Endothelial cell of umbilical vein (primary cell): ENCODE measurements at regions not wholly inside any gene's neighbourhood (a gene's known extent, or its start where the extent isn't known, plus 50 kb on each side); places are given as distances from the start of the nearest gene placed in this dataset.

Experiments used
- BruUV-seq: library from RNA; stranded (reverse); fragments of 400-500 nt; replicated peaks from 2 replicates; lab custom pipeline; 2021; lab: Mats Ljungman, UMichigan
- CTCF ChIA-PET: fragments of 300-600, 350-600 bp; sonication (Branson Sonifier 250); formaldehyde crosslinking; loops from one replicate; lab custom pipeline; 2021; ENCODE audit warnings: antibody characterized with exemption, inconsistent platforms; lab: Charles Lee
- POLR2A ChIA-PET: fragments of 300-600, 350-600 bp; sonication (Branson Sonifier 250); formaldehyde crosslinking; loops from one replicate; lab custom pipeline; 2021; ENCODE audit warnings: antibody characterized with exemption, inconsistent platforms; lab: Charles Lee
- DNase-seq: peaks from one replicate; pipeline ENCODE4 v3.0.0-alpha.2; 2011; ENCODE audit warnings: low read depth, low spot score
- FAIRE-seq: peaks from 2 replicates; lab custom pipeline; 2011; peaks lifted over from hg19 to GRCh38; lab: Jason Lieb, UNC
- H2AFZ ChIP-seq: 2 replicates; pipeline ENCODE4 v1.6.0; 2012; ENCODE audit warnings: low read depth, low read length, control low read depth, inconsistent platforms
- H3K27ac ChIP-seq: 2 replicates; pipeline ENCODE4 v1.5.1; 2011; ENCODE audit warnings: low read depth, mild to moderate bottlenecking, control low read depth, low read length, moderate library complexity; ENCODE audit not compliant: insufficient read depth
- H3K27me3 ChIP-seq, 2 experiments: 2 replicates each; pipeline versions ENCODE4 v1.6.0 to v1.6.1; 2011; ENCODE audit warnings: low read length in 2 of 2, mixed read lengths in 1 of 2; ENCODE audit not compliant: control insufficient read depth in 2 of 2, insufficient read depth in 2 of 2
- H3K36me3 ChIP-seq, 2 experiments: 2 replicates in 1 of 2; 3 replicates in 1 of 2; pipeline ENCODE4 v1.5.1; 2011; ENCODE audit warnings: low read length in 2 of 2, mild to moderate bottlenecking in 1 of 2, moderate library complexity in 1 of 2; ENCODE audit not compliant: control insufficient read depth in 2 of 2, insufficient read depth in 2 of 2; ENCODE audit errors: extremely low read depth in 1 of 2
- H3K4me1 ChIP-seq: 3 replicates; pipeline ENCODE4 v1.5.1; 2011; ENCODE audit warnings: mild to moderate bottlenecking, low read length; ENCODE audit not compliant: control insufficient read depth, insufficient read depth; ENCODE audit errors: extremely low read depth
- H3K4me2 ChIP-seq: 2 replicates; pipeline ENCODE4 v1.6.1; 2011; ENCODE audit warnings: low read length, control low read depth, mixed read lengths; ENCODE audit not compliant: insufficient read depth
- H3K4me3 ChIP-seq, 3 experiments: fragments of 200-600 bp in 1 of 3; sonication (generic), shearing (Covaris generic) in 1 of 3; replicated peaks in 1 of 3; 2 replicates each; pipeline ENCODE4 v1.5.1; 2011 to 2016; ENCODE audit warnings: control low read depth in 3 of 3, low read length in 3 of 3, mild to moderate bottlenecking in 2 of 3, inconsistent platforms in 1 of 3, low read depth in 1 of 3, moderate library complexity in 1 of 3; ENCODE audit not compliant: insufficient read depth in 1 of 3
- H3K79me2 ChIP-seq: 2 replicates; pipeline ENCODE4 v1.6.0; 2012; ENCODE audit warnings: low read length, inconsistent platforms; ENCODE audit not compliant: control insufficient read depth, insufficient read depth
- H3K9ac ChIP-seq: replicated peaks from 2 replicates; pipeline ENCODE3; 2011; ENCODE audit warnings: low read length, control low read depth; ENCODE audit not compliant: insufficient read depth; ENCODE audit errors: extremely low read depth
- H3K9me1 ChIP-seq: replicated peaks from 3 replicates; pipeline ENCODE4 v1.6.0; 2011; ENCODE audit warnings: mild to moderate bottlenecking, low read length; ENCODE audit not compliant: control insufficient read depth, insufficient read depth; ENCODE audit errors: extremely low read depth
- H3K9me3 ChIP-seq: replicated peaks from 2 replicates; pipeline ENCODE4 v1.5.1; 2012; ENCODE audit warnings: low read length, inconsistent platforms; ENCODE audit not compliant: control insufficient read depth, insufficient read depth
- H4K20me1 ChIP-seq: replicated peaks from 2 replicates; pipeline ENCODE3; 2011; ENCODE audit warnings: mild to moderate bottlenecking, low read length; ENCODE audit not compliant: control insufficient read depth, insufficient read depth; ENCODE audit errors: extremely low read depth
- CTCF ChIP-seq, 2 donors: IDR thresholded peaks; 1 replicate in 1 of 2; 2 replicates in 1 of 2; pipeline ENCODE4 v1.5.1; 2011; ENCODE audit warnings: low read length in 2 of 2, mild to moderate bottlenecking in 2 of 2, moderate library complexity in 2 of 2, control low read depth in 1 of 2, inconsistent platforms in 1 of 2, low read depth in 1 of 2; ENCODE audit not compliant: insufficient read depth in 1 of 2; ENCODE audit errors: extremely low read depth in 1 of 2
- EZH2 ChIP-seq: IDR thresholded peaks from 2 replicates; pipeline ENCODE4 v1.6.1; 2012; ENCODE audit warnings: borderline replicate concordance, low read depth, mild to moderate bottlenecking, moderate library complexity, low read length, inconsistent platforms; ENCODE audit not compliant: severe bottlenecking
- FOS ChIP-seq: IDR thresholded peaks from 2 replicates; pipeline ENCODE4 v1.6.1; 2011; ENCODE audit warnings: mild to moderate bottlenecking, low read length, moderate library complexity, borderline replicate concordance; ENCODE audit not compliant: insufficient read depth
- GATA2 ChIP-seq: IDR thresholded peaks from 2 replicates; pipeline ENCODE4 v1.7.0; 2011; ENCODE audit warnings: low read depth, mild to moderate bottlenecking, moderate library complexity, mixed read lengths, low read length; ENCODE audit not compliant: insufficient read length, insufficient read depth
- JUN ChIP-seq: IDR thresholded peaks from 2 replicates; pipeline ENCODE4 v1.6.1; 2011; ENCODE audit warnings: borderline replicate concordance, low read depth; ENCODE audit not compliant: insufficient read length, insufficient read depth
- MYC ChIP-seq: IDR thresholded peaks from one replicate; pipeline ENCODE4 v1.6.1; 2011; ENCODE audit warnings: mild to moderate bottlenecking, low read depth, low read length
- POLR2A ChIP-seq: IDR thresholded peaks from 2 replicates; pipeline ENCODE4 v1.6.1; 2012; ENCODE audit warnings: low read depth, mild to moderate bottlenecking, control low read depth, low read length
- POLR2AphosphoS5 ChIP-seq: IDR thresholded peaks from 2 replicates; pipeline ENCODE4 v1.6.1; 2012; ENCODE audit warnings: low read depth, mild to moderate bottlenecking, control low read depth, low read length, moderate library complexity; ENCODE audit not compliant: insufficient read depth
- dilution Hi-C: fragments of 300-500 bp; cut with MboI; formaldehyde crosslinking; loops from one replicate; pipeline ENCODE4 v1.15.0; 2019; ENCODE audit warnings: low sequenced_read_pairs; ENCODE audit not compliant: extremely low pct_ligation_motif_present
- intact Hi-C: fragments of 100-400 bp; cut with micrococcal nuclease; formaldehyde crosslinking; loops from one replicate; pipeline ENCODE4 v1.10.0; 2022
- TF ChIP-seq, protein P1 (sequence below): IDR thresholded peaks from 2 replicates; pipeline ENCODE4 v1.6.1; 2011; ENCODE audit not compliant: insufficient read depth, insufficient read length

DNA sequence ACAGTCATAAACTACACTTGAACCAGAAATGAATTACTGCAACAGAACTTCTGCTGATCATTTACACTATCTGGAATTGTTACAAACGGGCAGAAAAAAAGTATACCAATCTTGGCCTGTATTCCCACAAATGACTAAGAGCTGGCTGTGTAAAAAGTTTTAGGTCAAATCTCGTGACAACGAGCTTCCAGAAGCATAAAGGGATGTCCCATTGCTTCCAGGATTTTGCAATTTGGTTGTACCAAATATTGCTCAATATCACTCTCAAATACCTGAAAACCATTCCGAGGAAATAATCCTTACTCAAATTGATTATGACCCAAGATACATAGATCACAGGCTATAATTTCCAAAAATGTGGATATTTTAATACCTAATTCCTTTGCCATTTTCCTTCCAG, 175.6 kb downstream of the TBX15 start:
- CTCF ChIA-PET: no interaction called here
- H3K4me2 ChIP-seq: no peak overlapping the region
- peaks cover 2% of the 10 kb centered on the region for H3K9me3 ChIP-seq
- DNase-seq: no peak
- FAIRE-seq: no peak
- no peak for TF ChIP-seq CTCF (IDR thresholded peaks at IDR 0.05; ENCODE audit: extremely low read depth in 1 of 2, insufficient read depth in 1 of 2, low read depth in 1 of 2, low read length in 2 of 2)
- TF ChIP-seq GATA2: no peak
- TF ChIP-seq MYC: no peak
- TF ChIP-seq JUN: no peak
- no peak for TF ChIP-seq POLR2A
- TF ChIP-seq FOS: no peak
- no peak for TF ChIP-seq POLR2AphosphoS5
- TF ChIP-seq, protein P1, sequence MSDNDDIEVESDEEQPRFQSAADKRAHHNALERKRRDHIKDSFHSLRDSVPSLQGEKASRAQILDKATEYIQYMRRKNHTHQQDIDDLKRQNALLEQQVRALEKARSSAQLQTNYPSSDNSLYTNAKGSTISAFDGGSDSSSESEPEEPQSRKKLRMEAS: no peak
- TF ChIP-seq EZH2: no peak
- H3K4me1 ChIP-seq: no peaks in the 10 kb centered on the region
- no peak overlapping the region for H2AFZ ChIP-seq
- dilution Hi-C loops: no loop called here
- H4K20me1 ChIP-seq: no peaks in the 10 kb centered on the region
- no peaks in the 10 kb centered on the region for H3K27me3 ChIP-seq
- no peaks in the 10 kb centered on the region for H3K36me3 ChIP-seq
- intact Hi-C loops: no loop called here
- BruUV-seq: no TSS peak
- H3K27ac ChIP-seq: no peak overlapping the region
- H3K4me3 ChIP-seq: no peak overlapping the region
- no peaks in the 10 kb centered on the region for H3K9me1 ChIP-seq
- H3K9ac ChIP-seq: no peak overlapping the region
- POLR2A ChIA-PET: no interaction called here
- no peaks in the 10 kb centered on the region for H3K79me2 ChIP-seq
